Vagina (tissue), 2 donors: ENCODE measurements at regions not wholly inside any gene's neighbourhood (a gene's known extent, or its start where the extent isn't known, plus 50 kb on each side); places are given as distances from the start of the nearest gene placed in this dataset.

Experiments
- CTCF ChIP-seq, 3 experiments: fragments of 450-650 bp in 2 of 3; fragments of 200-600 bp in 1 of 3; sonication (generic) in 1 of 3; IDR thresholded peaks; one replicate each; pipeline ENCODE4 v1.5.1; 2017 to 2019; ENCODE audit warnings: antibody characterized with exemption in 3 of 3, mild to moderate bottlenecking in 2 of 3, moderate library complexity in 2 of 3
- POLR2A ChIP-seq, 2 donors: fragments of 450-650 bp; IDR thresholded peaks; one replicate each; pipeline ENCODE4 v1.6.1; 2017; ENCODE audit warnings: antibody characterized with exemption in 2 of 2, mild to moderate bottlenecking in 2 of 2, moderate library complexity in 2 of 2
- POLR2AphosphoS5 ChIP-seq, 2 donors: sonication (generic); formaldehyde crosslinking; IDR thresholded peaks; one replicate each; pipeline ENCODE4 v1.9.0; 2017; ENCODE audit warnings: antibody characterized with exemption in 2 of 2, mild to moderate bottlenecking in 2 of 2, low read depth in 1 of 2; ENCODE audit not compliant: insufficient read depth in 1 of 2

GRCh38 chrX:52271206-52271605 lies 86.5 kb downstream of the MAGED4 start:
- TF ChIP-seq CTCF (IDR thresholded peaks at IDR 0.05), result no peak
- no peak for TF ChIP-seq POLR2A (IDR thresholded peaks at IDR 0.05)
- no peak for TF ChIP-seq POLR2AphosphoS5 (IDR thresholded peaks at IDR 0.05; ENCODE audit: insufficient read depth in 1 of 2, low read depth in 1 of 2)
